AG04450 (cell line): ENCODE measurements at regions not wholly inside any gene's neighbourhood (a gene's known extent, or its start where the extent isn't known, plus 50 kb on each side); places are given as distances from the start of the nearest gene placed in this dataset.

Experiments
- CTCF ChIA-PET: fragments of 300-600, 350-600 bp; formaldehyde crosslinking; extraction: SDS; loops from one replicate; lab custom pipeline; 2022; ENCODE audit warnings: antibody characterized with exemption, inconsistent platforms; lab: Charles Lee
- POLR2A ChIA-PET: fragments of 350-600 bp; formaldehyde crosslinking; extraction: SDS; loops from one replicate; lab custom pipeline; 2021; ENCODE audit warnings: antibody characterized with exemption, inconsistent platforms; lab: Yijun Ruan, JAX
- DNase-seq: peaks from one replicate; pipeline ENCODE4 v3.0.0-alpha.2; 2011; ENCODE audit warnings: low read depth, low spot score
- H3K27ac ChIP-seq: one replicate; pipeline ENCODE4 v1.5.1; 2012; ENCODE audit warnings: low read depth, low read length, control low read depth
- H3K27me3 ChIP-seq: one replicate; pipeline ENCODE4 v1.6.0; 2012; ENCODE audit warnings: low read length; ENCODE audit not compliant: control insufficient read depth, insufficient read depth
- H3K4me3 ChIP-seq: 2 replicates; pipeline ENCODE4 v1.5.1; 2011; ENCODE audit warnings: mild to moderate bottlenecking, low read depth, low read length, control low read depth
- H3K9me3 ChIP-seq: 2 replicates; pipeline ENCODE4 v1.5.1; 2012; ENCODE audit warnings: low read length; ENCODE audit not compliant: control insufficient read depth, insufficient read depth
- TF ChIP-seq, protein P1 (sequence below): IDR thresholded peaks from 2 replicates; pipeline ENCODE4 v1.5.1; 2011; ENCODE audit warnings: low read depth, low read length, control low read depth, inconsistent platforms

DNA sequence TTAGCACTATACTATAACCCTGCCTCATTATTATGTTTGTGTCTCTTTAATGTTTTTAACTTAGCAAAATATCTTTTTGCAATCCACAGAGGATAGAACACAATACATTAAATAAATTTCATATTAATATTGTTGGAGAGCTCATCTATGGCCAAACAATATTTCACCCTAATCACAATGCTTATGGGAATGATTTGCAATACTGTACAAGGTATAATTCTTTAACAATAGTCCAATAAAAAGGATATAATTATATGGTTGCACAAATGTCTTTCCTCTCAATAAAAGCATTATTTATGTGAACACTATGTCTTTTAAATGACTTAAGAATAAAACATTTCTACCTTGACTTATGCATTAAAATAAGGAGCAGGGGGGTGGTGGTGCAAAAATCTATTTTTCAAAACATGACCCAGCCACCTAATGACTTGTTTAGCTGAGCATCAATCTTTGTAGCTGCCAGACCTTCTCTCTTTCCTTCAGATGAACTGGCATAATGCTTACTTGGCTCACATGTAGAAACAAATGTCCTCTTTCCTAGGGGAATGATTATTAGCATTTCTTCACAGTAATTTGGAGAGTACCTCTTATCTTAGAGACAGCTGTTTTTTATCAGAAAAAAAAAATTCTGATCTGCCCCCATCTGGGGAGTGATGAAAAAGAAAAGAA is 1933.6 kb upstream of the LRRTM1 start:
- Histone ChIP-seq H3K27ac (no peak overlapping the region), H3K9me3 (no peaks in the 10 kb centered on the region; the same call in 1 of the 2 replicates), H3K4me3 (no peak overlapping the region), H3K27me3 (no peaks in the 10 kb centered on the region)
- TF ChIP-seq, protein P1, sequence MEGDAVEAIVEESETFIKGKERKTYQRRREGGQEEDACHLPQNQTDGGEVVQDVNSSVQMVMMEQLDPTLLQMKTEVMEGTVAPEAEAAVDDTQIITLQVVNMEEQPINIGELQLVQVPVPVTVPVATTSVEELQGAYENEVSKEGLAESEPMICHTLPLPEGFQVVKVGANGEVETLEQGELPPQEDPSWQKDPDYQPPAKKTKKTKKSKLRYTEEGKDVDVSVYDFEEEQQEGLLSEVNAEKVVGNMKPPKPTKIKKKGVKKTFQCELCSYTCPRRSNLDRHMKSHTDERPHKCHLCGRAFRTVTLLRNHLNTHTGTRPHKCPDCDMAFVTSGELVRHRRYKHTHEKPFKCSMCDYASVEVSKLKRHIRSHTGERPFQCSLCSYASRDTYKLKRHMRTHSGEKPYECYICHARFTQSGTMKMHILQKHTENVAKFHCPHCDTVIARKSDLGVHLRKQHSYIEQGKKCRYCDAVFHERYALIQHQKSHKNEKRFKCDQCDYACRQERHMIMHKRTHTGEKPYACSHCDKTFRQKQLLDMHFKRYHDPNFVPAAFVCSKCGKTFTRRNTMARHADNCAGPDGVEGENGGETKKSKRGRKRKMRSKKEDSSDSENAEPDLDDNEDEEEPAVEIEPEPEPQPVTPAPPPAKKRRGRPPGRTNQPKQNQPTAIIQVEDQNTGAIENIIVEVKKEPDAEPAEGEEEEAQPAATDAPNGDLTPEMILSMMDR: no peak
- no peak for DNase-seq
- CTCF ChIA-PET: no interaction called here
- POLR2A ChIA-PET: no interaction called here

DNA sequence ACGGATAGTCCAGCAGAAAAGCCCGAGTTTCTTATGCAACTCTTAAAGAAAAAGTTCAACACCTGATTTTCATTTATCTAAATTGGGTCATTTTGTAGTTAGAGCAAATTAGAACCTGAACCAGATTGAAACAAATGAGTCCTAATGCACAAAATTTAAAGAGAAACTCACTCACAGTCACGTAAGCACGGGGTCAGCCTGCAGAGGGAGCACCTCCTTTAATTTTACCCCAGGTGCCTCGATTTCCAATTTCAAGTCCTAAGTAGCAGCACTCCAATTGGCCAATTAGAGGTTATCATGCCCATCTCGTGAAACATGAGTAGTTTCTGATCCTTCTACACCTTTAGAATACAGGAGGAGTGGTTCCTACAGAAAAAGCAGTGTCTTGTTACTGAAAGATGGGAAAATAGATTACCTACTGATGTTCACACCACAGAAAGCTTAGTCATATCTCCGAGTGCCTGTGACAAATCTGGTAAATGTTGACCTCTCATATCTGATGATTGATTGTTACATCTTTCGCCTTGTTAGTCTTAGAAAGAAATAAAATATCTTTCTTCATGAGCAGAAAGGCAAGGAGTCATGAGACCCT is 1929.8 kb upstream of the LRRTM1 start:
- TF ChIP-seq, protein P1: no peak
- CTCF ChIA-PET: no interaction called here
- no peak for DNase-seq
- no peak overlapping the region for H3K4me3 ChIP-seq
- POLR2A ChIA-PET: no interaction called here
- H3K27me3 ChIP-seq: no peaks in the 10 kb centered on the region
- no peak overlapping the region for H3K27ac ChIP-seq
- H3K9me3 ChIP-seq: no peaks in the 10 kb centered on the region; the same call in 1 of the 2 replicates

DNA sequence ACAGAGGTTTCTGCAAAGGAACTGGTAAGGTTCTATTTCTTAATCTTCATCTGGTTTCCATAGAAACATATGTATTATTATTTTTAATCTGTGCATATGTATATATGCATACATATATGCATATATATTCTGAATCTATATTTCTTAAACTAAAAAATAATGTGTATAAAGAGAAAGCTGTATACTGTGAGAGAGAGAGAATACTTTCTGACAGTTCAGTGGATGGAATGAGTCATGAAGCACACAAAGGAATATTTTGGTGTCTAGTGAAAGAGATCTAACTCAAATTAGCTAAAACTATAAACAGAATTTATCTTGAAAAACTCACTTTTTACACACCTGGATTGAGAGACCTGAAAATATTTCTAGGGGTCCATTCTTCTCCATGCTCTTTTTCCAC is 1929.3 kb upstream of the LRRTM1 start:
- POLR2A ChIA-PET: no interaction called here
- CTCF ChIA-PET: no interaction called here
- Histone ChIP-seq H3K4me3 (no peak overlapping the region), H3K9me3 (no peaks in the 10 kb centered on the region; the same call in 1 of the 2 replicates), H3K27ac (no peak overlapping the region), H3K27me3 (no peaks in the 10 kb centered on the region)
- DNase-seq: no peak
- TF ChIP-seq, protein P1: no peak

DNA sequence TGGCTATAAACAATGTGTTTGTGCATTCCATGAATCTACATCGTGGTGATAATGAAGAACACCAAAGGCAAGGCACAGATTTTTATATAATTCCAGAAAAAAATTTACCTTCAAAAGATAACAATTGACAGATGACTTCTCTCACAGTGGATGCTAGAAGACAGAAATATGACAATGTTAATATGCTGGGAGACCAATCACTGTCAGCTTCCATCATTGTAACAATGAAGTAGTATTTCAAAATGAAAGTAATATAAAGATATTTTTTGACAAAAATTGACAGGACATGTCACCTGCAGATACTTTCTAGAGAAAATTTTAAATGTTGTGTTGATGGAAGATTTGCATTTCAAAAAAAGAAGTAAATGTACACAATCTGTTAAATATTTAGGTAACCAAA is 1925.9 kb upstream of the LRRTM1 start:
- no peak overlapping the region for H3K27ac ChIP-seq
- no peak for DNase-seq
- ChIA-PET CTCF (no interaction called here), POLR2A (no interaction called here)
- H3K9me3 ChIP-seq: no peaks in the 10 kb centered on the region; the same call in 1 of the 2 replicates
- TF ChIP-seq, protein P1: no peak
- H3K4me3 ChIP-seq: no peak overlapping the region
- H3K27me3 ChIP-seq: no peaks in the 10 kb centered on the region

DNA sequence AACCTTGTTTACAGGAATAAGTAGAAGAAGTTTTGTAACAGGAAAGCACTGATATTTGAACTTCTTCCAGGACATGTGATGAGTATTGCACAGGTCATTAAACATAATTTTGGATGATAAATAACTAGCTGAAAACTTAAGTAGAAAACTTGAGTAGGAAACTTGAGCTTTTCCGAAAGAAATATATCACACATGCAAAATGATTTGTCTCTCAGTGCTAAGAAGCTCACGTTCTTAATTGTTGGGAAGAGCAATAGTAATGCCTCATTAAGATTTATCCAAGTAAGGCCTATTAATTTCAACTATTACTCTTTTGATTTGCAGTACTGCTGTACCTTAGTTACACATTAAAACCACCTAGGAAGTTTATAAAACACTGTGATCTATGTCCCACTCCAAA is 1921.9 kb upstream of the LRRTM1 start:
- TF ChIP-seq, protein P1: no peak
- no peak for DNase-seq
- CTCF ChIA-PET: no interaction called here
- no peaks in the 10 kb centered on the region for H3K9me3 ChIP-seq
- H3K4me3 ChIP-seq: no peak overlapping the region
- POLR2A ChIA-PET: no interaction called here
- H3K27me3 ChIP-seq: no peaks in the 10 kb centered on the region
- H3K27ac ChIP-seq: no peak overlapping the region
